H4 (cell line): ENCODE measurements at regions not wholly inside any gene's neighbourhood (a gene's known extent, or its start where the extent isn't known, plus 50 kb on each side); places are given as distances from the start of the nearest gene placed in this dataset.
"Not testable (repeated sequence)": the region's sequence is repeated elsewhere in the genome, so short reads cannot be mapped to it uniquely, and the experiment has no call there.

Experiments
- DNase-seq: peaks from one replicate; pipeline ENCODE4 v3.0.0-alpha.2; 2015; ENCODE audit warnings: low spot score

GRCh38 chr2:66317268-66317890, 117.5 kb upstream of the MEIS1 start:
- DNase-seq, result no peak

- DNase-seq, result no peak
Observed at GRCh38 chr2:66306483-66306882, 128.4 kb upstream of the MEIS1 start.

GRCh38 chr2:66305718-66306117, 129.2 kb upstream of the MEIS1 start:
- DNase-seq, result peak; percentile 21

GRCh38 chr2:66303471-66303870, 131.5 kb upstream of the MEIS1 start:
- DNase-seq, result no peak

- DNase-seq, result no peak
Observed at GRCh38 chr2:66301767-66302140, 133.2 kb upstream of the MEIS1 start.

GRCh38 chr2:66301022-66301766, 133.7 kb upstream of the MEIS1 start:
- peak; percentile 40 for DNase-seq

- DNase-seq, result no peak
Observed at GRCh38 chr2:66283787-66284186, 151.1 kb upstream of the MEIS1 start.

GRCh38 chr2:66281980-66282379, 152.9 kb upstream of the MEIS1 start:
- no peak for DNase-seq

GRCh38 chr2:66279024-66279423, 155.9 kb upstream of the MEIS1 start:
- no peak for DNase-seq

- no peak for DNase-seq
Observed at GRCh38 chr2:66275984-66276383, 158.9 kb upstream of the MEIS1 start.

GRCh38 chr2:66273933-66274490, 160.9 kb upstream of the MEIS1 start:
- no peak for DNase-seq

- DNase-seq, result no peak
Observed at GRCh38 chr2:66272751-66273150, 162.2 kb upstream of the MEIS1 start.

- DNase-seq, result no peak
Observed at GRCh38 chr2:66271777-66272176, 163.1 kb upstream of the MEIS1 start.

- DNase-seq, result no peak
Observed at GRCh38 chr2:66270247-66270646, 164.7 kb upstream of the MEIS1 start.

- no peak for DNase-seq
Observed at GRCh38 chr2:66269166-66269565, 165.8 kb upstream of the MEIS1 start.

GRCh38 chr2:66268756-66269155, 166.2 kb upstream of the MEIS1 start:
- no peak for DNase-seq

GRCh38 chr2:66264354-66264753, 170.6 kb upstream of the MEIS1 start:
- no peak for DNase-seq

GRCh38 chr2:66255867-66256266, 179.1 kb upstream of the MEIS1 start:
- no peak for DNase-seq

- DNase-seq, result no peak
Observed at GRCh38 chr2:66255136-66255535, 179.8 kb upstream of the MEIS1 start.

GRCh38 chr2:66253066-66253465, 181.9 kb upstream of the MEIS1 start:
- DNase-seq, result no peak

- DNase-seq, result no peak
Observed at GRCh38 chr2:66252109-66252508, 182.8 kb upstream of the MEIS1 start.

- no peak for DNase-seq
Observed at GRCh38 chr2:66251573-66251972, 183.4 kb upstream of the MEIS1 start.

- DNase-seq, result not testable (repeated sequence)
Observed at GRCh38 chr2:66249089-66249488, 185.8 kb upstream of the MEIS1 start.
